Esophagus squamous epithelium (tissue), 4 donors: ENCODE measurements at regions not wholly inside any gene's neighbourhood (a gene's known extent, or its start where the extent isn't known, plus 50 kb on each side); places are given as distances from the start of the nearest gene placed in this dataset.

Experiments used
- CTCF ChIP-seq, 6 experiments: fragments of 450-650 bp in 4 of 6; fragments of 200-600 bp in 2 of 6; sonication (generic) in 2 of 6; IDR thresholded peaks; one replicate each; pipeline ENCODE4 v1.5.1; 2016 to 2019; ENCODE audit warnings: antibody characterized with exemption in 6 of 6, mild to moderate bottlenecking in 4 of 6, moderate library complexity in 4 of 6
- POLR2A ChIP-seq, 4 donors: fragments of 450-650 bp; IDR thresholded peaks; one replicate each; pipeline ENCODE4 v1.6.1; 2017; ENCODE audit warnings: antibody characterized with exemption in 4 of 4, mild to moderate bottlenecking in 4 of 4, moderate library complexity in 3 of 4

GRCh38 chr5:113686599-113686998 lies 173.1 kb downstream of the YTHDC2 start:
- no peak for TF ChIP-seq CTCF (IDR thresholded peaks at IDR 0.05)
- TF ChIP-seq POLR2A (IDR thresholded peaks at IDR 0.05) = no peak
